Thyroid gland (tissue), 4 donors: ENCODE measurements at regions not wholly inside any gene's neighbourhood (a gene's known extent, or its start where the extent isn't known, plus 50 kb on each side); places are given as distances from the start of the nearest gene placed in this dataset.

Source experiments
- CTCF ChIP-seq, 6 experiments: fragments of 200-600 bp in 3 of 6; fragments of 450-650 bp in 3 of 6; sonication (generic) in 3 of 6; IDR thresholded peaks; one replicate each; pipeline ENCODE4 v1.5.1; 2016 to 2019; ENCODE audit warnings: antibody characterized with exemption in 6 of 6, mild to moderate bottlenecking in 2 of 6, inconsistent platforms in 1 of 6, moderate library complexity in 1 of 6
- POLR2A ChIP-seq, 2 donors: fragments of 450-650 bp; IDR thresholded peaks; one replicate each; pipeline ENCODE4 v1.6.1; 2017; ENCODE audit warnings: antibody characterized with exemption in 2 of 2, mild to moderate bottlenecking in 2 of 2, moderate library complexity in 1 of 2

GRCh38 chr10:61138708-61139591 lies 195.0 kb upstream of the RHOBTB1 start:
- no peak for TF ChIP-seq CTCF (IDR thresholded peaks at IDR 0.05)
- TF ChIP-seq POLR2A (IDR thresholded peaks at IDR 0.05) = no peak
